ENCODE measurements at regions not wholly inside any gene's neighbourhood (a gene's known extent, or its start where the extent isn't known, plus 50 kb on each side); places are given as distances from the start of the nearest gene placed in this dataset.
A peak's percentile ranks its signal among the peaks of the same experiment; 100 is the strongest.

- DNase-seq: no peak
Observed at GRCh38 chr11:119936426-119936825, 201.5 kb downstream of the TRIM29 start.

- no peak for DNase-seq
Observed at GRCh38 chr11:119935349-119935925, 202.5 kb downstream of the TRIM29 start.

- no peak for DNase-seq
Observed at GRCh38 chr11:119934866-119935265, 203.0 kb downstream of the TRIM29 start.

GRCh38 chr11:119934267-119934666 is 203.6 kb downstream of the TRIM29 start:
- no peak for DNase-seq

GRCh38 chr11:119933584-119933983 is 204.3 kb downstream of the TRIM29 start:
- DNase-seq: no peak

- DNase-seq: no peak
Observed at GRCh38 chr11:119932828-119933562, 204.0 kb upstream of the NECTIN1 start.

GRCh38 chr11:119928047-119928446 is 199.0 kb upstream of the NECTIN1 start:
- no peak for DNase-seq

- no peak for DNase-seq
Observed at GRCh38 chr11:119924017-119924416, 195.0 kb upstream of the NECTIN1 start.

- no peak for DNase-seq
Observed at GRCh38 chr11:119921571-119921970, 192.6 kb upstream of the NECTIN1 start.

GRCh38 chr11:119920666-119921387 is 191.8 kb upstream of the NECTIN1 start:
- DNase-seq: no peak

GRCh38 chr11:119919656-119920055 is 190.7 kb upstream of the NECTIN1 start:
- no peak for DNase-seq

- no peak for DNase-seq
Observed at GRCh38 chr11:119918347-119918746, 189.3 kb upstream of the NECTIN1 start.

- no peak for DNase-seq
Observed at GRCh38 chr11:119916568-119916967, 187.6 kb upstream of the NECTIN1 start.

- peak; percentile 79 for DNase-seq
Observed at GRCh38 chr11:119912229-119912628, 183.2 kb upstream of the NECTIN1 start.

GRCh38 chr11:119910650-119911049 is 181.7 kb upstream of the NECTIN1 start:
- DNase-seq: no peak

GRCh38 chr11:119910051-119910450 is 181.1 kb upstream of the NECTIN1 start:
- DNase-seq: peak; percentile 9

GRCh38 chr11:119909495-119909894 is 180.5 kb upstream of the NECTIN1 start:
- DNase-seq: no peak

GRCh38 chr11:119909077-119909476 is 180.1 kb upstream of the NECTIN1 start:
- DNase-seq: no peak

- no peak for DNase-seq
Observed at GRCh38 chr11:119908573-119908904, 179.5 kb upstream of the NECTIN1 start.

- no peak for DNase-seq
Observed at GRCh38 chr11:119907878-119908572, 179.0 kb upstream of the NECTIN1 start.

- DNase-seq: no peak
Observed at GRCh38 chr11:119907122-119907851, 178.3 kb upstream of the NECTIN1 start.

GRCh38 chr11:119906376-119906775 is 177.4 kb upstream of the NECTIN1 start:
- no peak for DNase-seq

- DNase-seq: no peak
Observed at GRCh38 chr11:119905162-119905561, 176.2 kb upstream of the NECTIN1 start.
